ENCODE measurements at regions not wholly inside any gene's neighbourhood (a gene's known extent, or its start where the extent isn't known, plus 50 kb on each side); places are given as distances from the start of the nearest gene placed in this dataset.
"Not testable (repeated sequence)": the region's sequence is repeated elsewhere in the genome, so short reads cannot be mapped to it uniquely, and the experiment has no call there.

DNA sequence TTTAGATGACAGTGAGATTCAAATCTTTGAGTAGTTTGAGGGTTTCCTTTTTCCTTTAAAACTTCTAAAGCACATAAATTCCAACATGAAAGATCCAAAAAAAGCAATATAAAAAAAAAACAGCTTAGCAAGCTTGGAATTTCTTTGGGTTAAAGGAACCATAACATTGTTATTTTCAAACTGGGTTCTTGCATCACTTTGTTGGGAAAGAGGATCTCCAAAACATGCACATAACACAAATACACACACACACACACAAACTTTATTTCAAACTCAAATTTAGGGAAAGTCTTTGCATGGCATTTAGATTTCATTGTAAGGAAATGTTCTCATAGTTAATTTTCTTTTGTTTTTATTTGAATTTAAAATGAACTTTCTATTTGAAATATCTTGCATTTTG lies 79.2 kb upstream of the COL8A1 start:
- Mint-ChIP-seq H3K4me1 (ENCODE audit: low read depth) (no peaks in the 10 kb centered on the region), H3K36me3 (ENCODE audit: low read depth) (no peaks in the 10 kb centered on the region), H3K27ac (no peak overlapping the region), H3K27me3 (ENCODE audit: low read depth) (no peaks in the 10 kb centered on the region), H3K4me3 (no peak overlapping the region), H3K9me3 (ENCODE audit: insufficient read depth) (no peaks in the 10 kb centered on the region)
- DNase-seq (no peak), ATAC-seq (no peak)
- CTCF ChIA-PET = no interaction called here
- POLR2A ChIA-PET = no interaction called here

GRCh38 chr3:99555885-99556284 lies 82.5 kb upstream of the COL8A1 start:
- POLR2A ChIA-PET; H3K27me3 Mint-ChIP-seq (ENCODE audit: low read depth); H3K4me3 Mint-ChIP-seq; DNase-seq; ATAC-seq; H3K36me3 Mint-ChIP-seq (ENCODE audit: low read depth); H3K4me1 Mint-ChIP-seq (ENCODE audit: low read depth); H3K9me3 Mint-ChIP-seq (ENCODE audit: insufficient read depth); CTCF ChIA-PET; H3K27ac Mint-ChIP-seq: not testable (repeated sequence)

GRCh38 chr3:99551520-99551919 lies 86.9 kb upstream of the COL8A1 start:
- Mint-ChIP-seq H3K4me3 (no peak overlapping the region), H3K27me3 (ENCODE audit: low read depth) (peaks cover 2% of the 10 kb centered on the region), H3K36me3 (ENCODE audit: low read depth) (no peaks in the 10 kb centered on the region), H3K4me1 (ENCODE audit: low read depth) (no peaks in the 10 kb centered on the region), H3K27ac (no peak overlapping the region), H3K9me3 (ENCODE audit: insufficient read depth) (no peaks in the 10 kb centered on the region)
- ATAC-seq = no peak
- ChIA-PET POLR2A (no interaction called here), CTCF (no interaction called here)
- DNase-seq = no peak

GRCh38 chr3:99549957-99550603 lies 88.3 kb upstream of the COL8A1 start:
- POLR2A ChIA-PET = no interaction called here
- CTCF ChIA-PET = no interaction called here
- no peaks in the 10 kb centered on the region for H3K9me3 Mint-ChIP-seq (ENCODE audit: insufficient read depth)
- no peaks in the 10 kb centered on the region for H3K36me3 Mint-ChIP-seq (ENCODE audit: low read depth)
- peaks cover 2% of the 10 kb centered on the region for H3K27me3 Mint-ChIP-seq (ENCODE audit: low read depth)
- DNase-seq = no peak
- no peak overlapping the region for H3K4me3 Mint-ChIP-seq
- peaks cover 2% of the 10 kb centered on the region for H3K4me1 Mint-ChIP-seq (ENCODE audit: low read depth)
- ATAC-seq = no peak
- H3K27ac Mint-ChIP-seq = no peak overlapping the region

GRCh38 chr3:99549220-99549619 lies 89.2 kb upstream of the COL8A1 start:
- POLR2A ChIA-PET = no interaction called here
- ATAC-seq (no peak), DNase-seq (no peak)
- H3K4me3 Mint-ChIP-seq = no peak overlapping the region
- H3K27me3 Mint-ChIP-seq (ENCODE audit: low read depth) = peaks cover 2% of the 10 kb centered on the region
- no peak overlapping the region for H3K27ac Mint-ChIP-seq
- CTCF ChIA-PET = no interaction called here
- H3K4me1 Mint-ChIP-seq (ENCODE audit: low read depth) = peaks cover 2% of the 10 kb centered on the region
- no peaks in the 10 kb centered on the region for H3K36me3 Mint-ChIP-seq (ENCODE audit: low read depth)
- no peaks in the 10 kb centered on the region for H3K9me3 Mint-ChIP-seq (ENCODE audit: insufficient read depth)

DNA sequence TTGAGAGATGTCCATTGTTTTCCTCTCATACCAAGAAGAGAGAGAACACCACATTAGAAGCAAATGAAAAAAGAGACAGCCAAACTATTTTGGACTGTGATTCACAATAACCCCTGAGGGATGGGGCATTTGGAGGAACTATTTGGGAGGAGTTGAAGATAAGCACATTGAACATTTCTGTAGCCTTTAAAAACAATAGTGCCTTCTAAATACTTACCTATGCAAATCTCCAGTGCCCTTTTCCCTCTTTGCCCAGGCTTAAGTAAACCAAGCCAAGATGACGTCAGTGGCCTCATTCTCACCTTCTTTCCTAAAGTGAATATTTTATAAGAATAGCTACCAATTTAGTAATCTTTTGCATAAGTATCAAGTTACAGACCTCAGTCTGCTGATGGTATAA lies 89.7 kb upstream of the COL8A1 start:
- Mint-ChIP-seq H3K4me3 (no peak overlapping the region), H3K9me3 (ENCODE audit: insufficient read depth) (no peaks in the 10 kb centered on the region), H3K27ac (no peak overlapping the region), H3K36me3 (ENCODE audit: low read depth) (no peaks in the 10 kb centered on the region), H3K4me1 (ENCODE audit: low read depth) (peaks cover 2% of the 10 kb centered on the region), H3K27me3 (ENCODE audit: low read depth) (peaks cover 2% of the 10 kb centered on the region)
- ATAC-seq = no peak
- ChIA-PET POLR2A (no interaction called here), CTCF (no interaction called here)
- DNase-seq = no peak

DNA sequence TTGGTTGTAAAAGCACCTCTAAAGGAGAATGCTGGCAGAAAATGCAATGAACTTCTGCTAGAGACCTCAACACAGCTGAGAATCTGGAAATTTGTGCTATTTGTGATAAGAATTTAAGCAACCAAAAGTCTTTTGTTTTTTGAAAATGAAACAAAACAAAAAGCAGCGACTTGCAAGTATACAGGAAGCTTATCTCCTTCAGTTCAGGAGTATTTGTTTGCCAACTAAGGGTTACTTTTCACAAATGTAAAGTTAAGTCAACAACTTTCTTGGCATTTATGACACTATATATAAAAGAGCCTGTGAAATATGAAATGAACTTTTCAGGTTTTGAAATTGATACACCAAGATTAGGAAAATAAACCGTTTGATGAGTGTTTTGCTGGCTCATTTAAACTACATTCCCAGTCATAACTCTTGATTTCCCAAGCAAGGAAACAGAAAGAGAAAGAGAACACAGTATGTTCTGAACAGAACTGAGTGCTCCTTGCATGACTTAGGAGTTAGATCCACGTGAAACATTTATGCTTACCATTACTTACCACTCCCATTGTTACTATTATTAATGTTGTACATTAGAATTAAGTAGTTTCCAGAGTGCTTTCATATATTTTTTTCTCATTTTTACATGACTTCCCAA lies 92.3 kb upstream of the COL8A1 start:
- H3K27me3 Mint-ChIP-seq (ENCODE audit: low read depth) = no peaks in the 10 kb centered on the region
- ATAC-seq = no peak
- ChIA-PET POLR2A (no interaction called here), CTCF (no interaction called here)
- no peaks in the 10 kb centered on the region for H3K9me3 Mint-ChIP-seq (ENCODE audit: insufficient read depth)
- no peak overlapping the region for H3K27ac Mint-ChIP-seq
- peaks cover 9% of the 10 kb centered on the region for H3K4me1 Mint-ChIP-seq (ENCODE audit: low read depth)
- DNase-seq = no peak
- no peaks in the 10 kb centered on the region for H3K36me3 Mint-ChIP-seq (ENCODE audit: low read depth)
- H3K4me3 Mint-ChIP-seq = no peak overlapping the region

GRCh38 chr3:99544786-99545281 lies 93.6 kb upstream of the COL8A1 start:
- no peaks in the 10 kb centered on the region for H3K36me3 Mint-ChIP-seq (ENCODE audit: low read depth)
- no peaks in the 10 kb centered on the region for H3K9me3 Mint-ChIP-seq (ENCODE audit: insufficient read depth)
- ChIA-PET POLR2A (no interaction called here), CTCF (no interaction called here)
- no peak overlapping the region for H3K4me3 Mint-ChIP-seq
- DNase-seq = no peak
- no peaks in the 10 kb centered on the region for H3K27me3 Mint-ChIP-seq (ENCODE audit: low read depth)
- no peak for ATAC-seq
- H3K4me1 Mint-ChIP-seq (ENCODE audit: low read depth) = peaks cover 9% of the 10 kb centered on the region
- no peak overlapping the region for H3K27ac Mint-ChIP-seq

GRCh38 chr3:99543796-99544195 lies 94.6 kb upstream of the COL8A1 start:
- ChIA-PET POLR2A (no interaction called here), CTCF (no interaction called here)
- H3K36me3 Mint-ChIP-seq (ENCODE audit: low read depth) = no peaks in the 10 kb centered on the region
- no peak overlapping the region for H3K27ac Mint-ChIP-seq
- no peaks in the 10 kb centered on the region for H3K27me3 Mint-ChIP-seq (ENCODE audit: low read depth)
- peaks cover 9% of the 10 kb centered on the region for H3K4me1 Mint-ChIP-seq (ENCODE audit: low read depth)
- H3K4me3 Mint-ChIP-seq = no peak overlapping the region
- no peak for ATAC-seq
- no peaks in the 10 kb centered on the region for H3K9me3 Mint-ChIP-seq (ENCODE audit: insufficient read depth)
- no peak for DNase-seq

GRCh38 chr3:99542767-99543518 lies 95.5 kb upstream of the COL8A1 start:
- ChIA-PET CTCF (no interaction called here), POLR2A (no interaction called here)
- ATAC-seq (no peak), DNase-seq (no peak)
- Mint-ChIP-seq H3K27ac (no peak overlapping the region), H3K9me3 (ENCODE audit: insufficient read depth) (no peaks in the 10 kb centered on the region), H3K36me3 (ENCODE audit: low read depth) (no peaks in the 10 kb centered on the region), H3K27me3 (ENCODE audit: low read depth) (no peaks in the 10 kb centered on the region), H3K4me3 (no peak overlapping the region), H3K4me1 (ENCODE audit: low read depth) (peaks cover 9% of the 10 kb centered on the region)

DNA sequence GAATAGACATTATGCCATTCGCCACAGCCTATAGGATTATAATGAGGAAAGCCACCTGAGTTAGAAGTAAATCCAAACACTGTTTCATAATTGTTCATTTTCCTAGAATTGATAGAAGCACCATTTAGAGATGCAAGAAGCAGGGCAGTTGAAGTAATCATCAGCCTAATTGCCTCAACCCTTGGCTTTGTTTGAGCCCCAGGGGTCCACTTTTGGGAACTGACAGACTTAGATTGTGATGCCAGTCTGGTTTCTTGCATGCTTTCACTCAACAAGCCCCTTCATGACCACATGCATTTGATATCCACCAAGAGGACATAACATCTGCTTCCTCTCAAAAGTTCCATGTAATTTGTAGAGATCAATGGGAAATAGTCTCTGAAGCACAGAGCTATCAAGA lies 97.2 kb upstream of the COL8A1 start:
- Mint-ChIP-seq H3K27me3 (ENCODE audit: low read depth) (no peaks in the 10 kb centered on the region), H3K9me3 (ENCODE audit: insufficient read depth) (no peaks in the 10 kb centered on the region), H3K4me3 (no peak overlapping the region), H3K4me1 (ENCODE audit: low read depth) (peaks cover 9% of the 10 kb centered on the region), H3K36me3 (ENCODE audit: low read depth) (no peaks in the 10 kb centered on the region), H3K27ac (no peak overlapping the region)
- ChIA-PET CTCF (no interaction called here), POLR2A (no interaction called here)
- DNase-seq (no peak), ATAC-seq (no peak)

GRCh38 chr3:99537416-99537815 lies 101.0 kb upstream of the COL8A1 start:
- no peaks in the 10 kb centered on the region for H3K36me3 Mint-ChIP-seq (ENCODE audit: low read depth)
- CTCF ChIA-PET = no interaction called here

More at GRCh38 chr3:99537416-99537815, 101.0 kb upstream of the COL8A1 start:
- ATAC-seq = no peak
- no peak for DNase-seq
- Mint-ChIP-seq H3K27me3 (ENCODE audit: low read depth) (no peaks in the 10 kb centered on the region), H3K9me3 (ENCODE audit: insufficient read depth) (no peaks in the 10 kb centered on the region), H3K4me1 (ENCODE audit: low read depth) (no peaks in the 10 kb centered on the region), H3K27ac (no peak overlapping the region), H3K4me3 (no peak overlapping the region)
- POLR2A ChIA-PET = no interaction called here
